BJ (cell line): ENCODE measurements at regions not wholly inside any gene's neighbourhood (a gene's known extent, or its start where the extent isn't known, plus 50 kb on each side); places are given as distances from the start of the nearest gene placed in this dataset.

Experiments used
- CTCF ChIA-PET: fragments of 350-600 bp; formaldehyde crosslinking; extraction: SDS; loops from one replicate; lab custom pipeline; 2021; ENCODE audit warnings: antibody characterized with exemption, inconsistent platforms; lab: Yijun Ruan, JAX
- POLR2A ChIA-PET: fragments of 300-600 bp; sonication (Branson Sonifier 250); formaldehyde crosslinking; extraction: SDS; loops from one replicate; lab custom pipeline; 2021; ENCODE audit warnings: antibody characterized with exemption; lab: Charles Lee
- DNase-seq: peaks from one replicate; pipeline ENCODE4 v3.0.0-alpha.2; 2011; ENCODE audit warnings: low read depth
- H3K27me3 ChIP-seq: 2 replicates; pipeline ENCODE4 v1.6.0; 2011; ENCODE audit warnings: low read length; ENCODE audit not compliant: control insufficient read depth, insufficient read depth
- H3K36me3 ChIP-seq: 2 replicates; pipeline ENCODE4 v1.5.1; 2011; ENCODE audit warnings: low read length; ENCODE audit not compliant: control insufficient read depth, insufficient read depth
- H3K4me3 ChIP-seq: 2 replicates; pipeline ENCODE4 v1.5.1; 2011; ENCODE audit warnings: low read depth, mild to moderate bottlenecking, control low read depth, low read length
- CTCF ChIP-seq: IDR thresholded peaks from 2 replicates; pipeline ENCODE4 v1.5.1; 2011; ENCODE audit warnings: low read depth, mild to moderate bottlenecking, control low read depth, inconsistent platforms, low read length, moderate library complexity; ENCODE audit not compliant: insufficient read depth

GRCh38 chr1:4510276-4510691, 144.1 kb upstream of the AJAP1 start:
- ChIA-PET POLR2A (no interaction called here), CTCF (no interaction called here)
- no peak for TF ChIP-seq CTCF
- Histone ChIP-seq H3K4me3 (no peak overlapping the region), H3K27me3 (no peaks in the 10 kb centered on the region), H3K36me3 (no peaks in the 10 kb centered on the region)
- DNase-seq = no peak

DNA sequence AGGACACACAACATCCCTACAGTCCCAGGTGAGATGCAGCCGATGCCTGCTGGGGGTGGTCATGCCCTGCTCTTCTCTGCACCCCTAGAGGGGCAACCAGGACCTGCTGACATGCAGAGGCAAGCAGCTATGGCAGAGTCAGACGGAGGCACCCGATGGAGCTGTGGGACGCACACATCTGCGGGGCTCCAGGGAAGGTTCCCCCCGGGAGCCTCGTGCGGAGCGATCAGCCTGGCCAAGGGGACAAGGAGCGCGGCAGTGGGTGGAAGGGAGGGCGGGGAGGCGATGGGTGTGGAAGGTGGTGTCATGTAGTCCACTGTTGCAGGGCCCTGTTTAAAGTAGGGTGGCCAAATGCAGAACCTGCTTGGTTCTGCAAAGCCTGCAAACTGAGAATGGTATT, 143.0 kb upstream of the AJAP1 start:
- no peak for DNase-seq
- no peaks in the 10 kb centered on the region for H3K27me3 ChIP-seq
- CTCF ChIA-PET = no interaction called here
- H3K4me3 ChIP-seq = no peak overlapping the region
- no peaks in the 10 kb centered on the region for H3K36me3 ChIP-seq
- POLR2A ChIA-PET = no interaction called here
- no peak for TF ChIP-seq CTCF

- TF ChIP-seq CTCF = no peak
- no peaks in the 10 kb centered on the region for H3K36me3 ChIP-seq
- no peaks in the 10 kb centered on the region for H3K27me3 ChIP-seq
- CTCF ChIA-PET = no interaction called here
- no peak overlapping the region for H3K4me3 ChIP-seq
- DNase-seq = no peak
- POLR2A ChIA-PET = no interaction called here
Observed at GRCh38 chr1:4512636-4513035, 141.8 kb upstream of the AJAP1 start.

DNA sequence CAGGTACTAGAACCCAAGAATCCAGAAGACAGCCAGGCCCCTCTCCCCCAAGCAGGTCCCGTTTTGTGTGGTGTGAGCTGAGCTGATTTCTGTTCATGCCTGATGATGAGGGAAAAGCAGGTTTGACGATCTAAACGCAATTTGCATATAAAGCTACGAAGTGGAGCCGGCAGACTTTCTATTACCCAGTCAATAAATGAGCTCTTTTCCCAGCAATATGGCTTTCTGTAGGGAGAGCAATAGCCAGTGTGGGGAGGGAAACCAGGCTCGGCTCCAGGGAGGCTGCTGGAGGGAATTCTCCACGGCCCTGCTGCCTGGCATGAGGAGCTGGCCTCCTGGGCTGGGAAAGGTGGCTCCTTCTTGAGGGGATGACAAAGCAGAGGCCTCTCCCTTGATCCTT, 140.7 kb upstream of the AJAP1 start:
- H3K36me3 ChIP-seq = no peaks in the 10 kb centered on the region
- ChIA-PET POLR2A (no interaction called here), CTCF (no interaction called here)
- no peak for DNase-seq
- H3K27me3 ChIP-seq = no peaks in the 10 kb centered on the region
- TF ChIP-seq CTCF = no peak
- H3K4me3 ChIP-seq = no peak overlapping the region

GRCh38 chr1:4515727-4516289, 138.6 kb upstream of the AJAP1 start:
- TF ChIP-seq CTCF = no peak
- POLR2A ChIA-PET = no interaction called here
- H3K27me3 ChIP-seq = no peaks in the 10 kb centered on the region
- H3K36me3 ChIP-seq = no peaks in the 10 kb centered on the region
- CTCF ChIA-PET = no interaction called here
- no peak overlapping the region for H3K4me3 ChIP-seq
- DNase-seq = no peak
